Stomach smooth muscle (tissue), 2 donors: ENCODE measurements at regions not wholly inside any gene's neighbourhood (a gene's known extent, or its start where the extent isn't known, plus 50 kb on each side); places are given as distances from the start of the nearest gene placed in this dataset.

Experiments
- H3K27ac ChIP-seq: one replicate; pipeline ENCODE4 v1.7.0; 2013; ENCODE audit warnings: mild to moderate bottlenecking, low read length, inconsistent platforms
- H3K27me3 ChIP-seq, 2 donors: one replicate each; pipeline ENCODE4 v1.7.0; 2013; ENCODE audit warnings: low read length in 2 of 2; ENCODE audit not compliant: insufficient read depth in 2 of 2, control insufficient read depth in 1 of 2
- H3K36me3 ChIP-seq, 2 donors: one replicate each; pipeline ENCODE4 v1.7.0; 2013; ENCODE audit warnings: low read length in 2 of 2; ENCODE audit not compliant: control insufficient read depth in 2 of 2, insufficient read depth in 2 of 2
- H3K4me1 ChIP-seq: one replicate; pipeline ENCODE4 v1.7.0; 2013; ENCODE audit warnings: low read length; ENCODE audit not compliant: control insufficient read depth, insufficient read depth
- H3K4me3 ChIP-seq, 2 donors: one replicate each; pipeline ENCODE4 v1.7.0; 2013; ENCODE audit warnings: low read length in 2 of 2
- H3K9ac ChIP-seq, 2 donors: one replicate each; pipeline ENCODE4 v1.7.0; 2013; ENCODE audit warnings: low read length in 2 of 2, mild to moderate bottlenecking in 1 of 2
- H3K9me3 ChIP-seq, 2 donors: one replicate each; pipeline ENCODE4 v1.7.0; 2013; ENCODE audit warnings: low read length in 2 of 2; ENCODE audit not compliant: control insufficient read depth in 2 of 2
- donor health status: healthy.
- donor health status: Pancreatic carcinoma.

GRCh38 chr3:56883828-56884227 lies 82.1 kb upstream of the ARHGEF3 start:
- no peak overlapping the region for H3K9ac ChIP-seq
- no peaks in the 10 kb centered on the region for H3K4me1 ChIP-seq
- H3K36me3 ChIP-seq = no peaks in the 10 kb centered on the region
- no peaks in the 10 kb centered on the region for H3K9me3 ChIP-seq
- H3K27me3 ChIP-seq = no peaks in the 10 kb centered on the region
- no peak overlapping the region for H3K27ac ChIP-seq
- H3K4me3 ChIP-seq = no peak overlapping the region

- H3K27me3 ChIP-seq = no peaks in the 10 kb centered on the region
- no peaks in the 10 kb centered on the region for H3K9me3 ChIP-seq
- no peak overlapping the region for H3K9ac ChIP-seq
- H3K4me1 ChIP-seq = peaks cover 4% of the 10 kb centered on the region
- no peak overlapping the region for H3K4me3 ChIP-seq
- no peak overlapping the region for H3K27ac ChIP-seq
- H3K36me3 ChIP-seq = no peaks in the 10 kb centered on the region
These were observed 81.1 kb upstream of the ARHGEF3 start for GRCh38 chr3:56882896-56883295.

- Histone ChIP-seq H3K9me3 (no peaks in the 10 kb centered on the region), H3K36me3 (no peaks in the 10 kb centered on the region), H3K27ac (no peak overlapping the region), H3K27me3 (no peaks in the 10 kb centered on the region), H3K4me1 (peaks cover 5% of the 10 kb centered on the region), H3K9ac (no peak overlapping the region), H3K4me3 (no peak overlapping the region)
These were observed 80.1 kb upstream of the ARHGEF3 start for GRCh38 chr3:56881841-56882240.

- Histone ChIP-seq H3K36me3 (no peaks in the 10 kb centered on the region), H3K4me3 (no peak overlapping the region), H3K4me1 (peaks cover 6% of the 10 kb centered on the region), H3K9ac (no peak overlapping the region), H3K27ac (no peak overlapping the region), H3K27me3 (no peaks in the 10 kb centered on the region), H3K9me3 (no peaks in the 10 kb centered on the region)
These were observed 79.2 kb upstream of the ARHGEF3 start for GRCh38 chr3:56880720-56881575.

- no peaks in the 10 kb centered on the region for H3K27me3 ChIP-seq
- H3K4me3 ChIP-seq = no peak overlapping the region
- peaks cover 6% of the 10 kb centered on the region for H3K4me1 ChIP-seq
- H3K27ac ChIP-seq = no peak overlapping the region
- no peak overlapping the region for H3K9ac ChIP-seq
- H3K9me3 ChIP-seq = no peaks in the 10 kb centered on the region
- H3K36me3 ChIP-seq = no peaks in the 10 kb centered on the region
These were observed 77.9 kb upstream of the ARHGEF3 start for GRCh38 chr3:56879436-56880215.

GRCh38 chr3:56878074-56878473 lies 76.3 kb upstream of the ARHGEF3 start:
- Histone ChIP-seq H3K27me3 (no peaks in the 10 kb centered on the region), H3K36me3 (no peaks in the 10 kb centered on the region), H3K27ac (no peak overlapping the region), H3K4me1 (peaks cover 6% of the 10 kb centered on the region), H3K4me3 (no peak overlapping the region), H3K9me3 (no peaks in the 10 kb centered on the region), H3K9ac (no peak overlapping the region)

- no peak overlapping the region for H3K27ac ChIP-seq
- no peaks in the 10 kb centered on the region for H3K36me3 ChIP-seq
- H3K9me3 ChIP-seq = no peaks in the 10 kb centered on the region
- no peaks in the 10 kb centered on the region for H3K27me3 ChIP-seq
- H3K9ac ChIP-seq = no peak overlapping the region
- H3K4me1 ChIP-seq = peaks cover 6% of the 10 kb centered on the region
- no peak overlapping the region for H3K4me3 ChIP-seq
These were observed 75.2 kb upstream of the ARHGEF3 start for GRCh38 chr3:56876916-56877315.

- Histone ChIP-seq H3K36me3 (no peaks in the 10 kb centered on the region), H3K4me3 (no peak overlapping the region), H3K27ac (no peak overlapping the region), H3K9me3 (no peaks in the 10 kb centered on the region), H3K4me1 (peaks cover 6% of the 10 kb centered on the region), H3K27me3 (no peaks in the 10 kb centered on the region), H3K9ac (no peak overlapping the region)
These were observed 72.5 kb upstream of the ARHGEF3 start for GRCh38 chr3:56874269-56874668.

- H3K36me3 ChIP-seq = no peaks in the 10 kb centered on the region
- H3K4me3 ChIP-seq = no peak overlapping the region
- no peaks in the 10 kb centered on the region for H3K9me3 ChIP-seq
- H3K27ac ChIP-seq = no peak overlapping the region
- H3K27me3 ChIP-seq = no peaks in the 10 kb centered on the region
- no peaks in the 10 kb centered on the region for H3K4me1 ChIP-seq
- no peak overlapping the region for H3K9ac ChIP-seq
These were observed 68.7 kb upstream of the ARHGEF3 start for GRCh38 chr3:56870436-56870835.

- H3K27ac ChIP-seq = no peak overlapping the region
- no peaks in the 10 kb centered on the region for H3K9me3 ChIP-seq
- H3K4me3 ChIP-seq = no peak overlapping the region
- no peaks in the 10 kb centered on the region for H3K27me3 ChIP-seq
- no peaks in the 10 kb centered on the region for H3K36me3 ChIP-seq
- no peaks in the 10 kb centered on the region for H3K4me1 ChIP-seq
- H3K9ac ChIP-seq = no peak overlapping the region
These were observed 67.6 kb upstream of the ARHGEF3 start for GRCh38 chr3:56869157-56869889.
